Loucy (cell line): ENCODE measurements at regions not wholly inside any gene's neighbourhood (a gene's known extent, or its start where the extent isn't known, plus 50 kb on each side); places are given as distances from the start of the nearest gene placed in this dataset.

ENCODE experiments used
- EZH2phosphoT487 ChIP-seq: fragments of 200-600 bp; IDR thresholded peaks from 2 replicates; pipeline ENCODE4 v1.6.1; 2018; ENCODE audit warnings: antibody characterized with exemption, mild to moderate bottlenecking, moderate library complexity, borderline replicate concordance
- TF ChIP-seq, protein P1 (sequence below): fragments of 200-600 bp; sonication (generic); conservative IDR thresholded peaks from 2 replicates; pipeline ENCODE4 v1.5.1; 2014; ENCODE audit warnings: mild to moderate bottlenecking, antibody characterized with exemption, low read length

DNA sequence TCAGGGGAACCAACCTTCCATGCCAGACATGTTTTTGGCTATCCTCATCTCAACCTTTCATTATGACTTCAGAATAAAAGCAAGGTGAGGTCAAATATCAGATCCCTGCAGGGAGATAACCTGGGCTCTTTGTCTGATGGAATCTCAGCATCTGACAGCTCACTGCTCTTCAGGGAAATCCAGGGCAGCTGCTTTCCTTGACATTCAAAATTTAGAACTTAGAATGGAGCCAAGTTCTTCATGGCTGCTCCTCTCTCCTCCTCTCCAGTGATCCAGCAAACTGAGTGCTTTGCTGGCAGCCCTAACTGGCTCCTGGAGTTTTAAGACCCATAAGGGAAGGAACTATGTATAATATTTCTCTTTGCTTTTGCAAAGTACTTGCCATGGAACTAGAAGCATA is 716.3 kb downstream of the TSN start:
- TF ChIP-seq, protein P1, sequence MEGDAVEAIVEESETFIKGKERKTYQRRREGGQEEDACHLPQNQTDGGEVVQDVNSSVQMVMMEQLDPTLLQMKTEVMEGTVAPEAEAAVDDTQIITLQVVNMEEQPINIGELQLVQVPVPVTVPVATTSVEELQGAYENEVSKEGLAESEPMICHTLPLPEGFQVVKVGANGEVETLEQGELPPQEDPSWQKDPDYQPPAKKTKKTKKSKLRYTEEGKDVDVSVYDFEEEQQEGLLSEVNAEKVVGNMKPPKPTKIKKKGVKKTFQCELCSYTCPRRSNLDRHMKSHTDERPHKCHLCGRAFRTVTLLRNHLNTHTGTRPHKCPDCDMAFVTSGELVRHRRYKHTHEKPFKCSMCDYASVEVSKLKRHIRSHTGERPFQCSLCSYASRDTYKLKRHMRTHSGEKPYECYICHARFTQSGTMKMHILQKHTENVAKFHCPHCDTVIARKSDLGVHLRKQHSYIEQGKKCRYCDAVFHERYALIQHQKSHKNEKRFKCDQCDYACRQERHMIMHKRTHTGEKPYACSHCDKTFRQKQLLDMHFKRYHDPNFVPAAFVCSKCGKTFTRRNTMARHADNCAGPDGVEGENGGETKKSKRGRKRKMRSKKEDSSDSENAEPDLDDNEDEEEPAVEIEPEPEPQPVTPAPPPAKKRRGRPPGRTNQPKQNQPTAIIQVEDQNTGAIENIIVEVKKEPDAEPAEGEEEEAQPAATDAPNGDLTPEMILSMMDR, result no peak
- no peak for TF ChIP-seq EZH2phosphoT487
